ENCODE measurements at regions not wholly inside any gene's neighbourhood (a gene's known extent, or its start where the extent isn't known, plus 50 kb on each side); places are given as distances from the start of the nearest gene placed in this dataset.

GRCh38 chr11:13874597-13874996, 87.9 kb upstream of the SPON1 start:
- no peak for DNase-seq

GRCh38 chr11:13875643-13876042, 86.9 kb upstream of the SPON1 start:
- DNase-seq, result no peak

- no peak for DNase-seq
Measured at GRCh38 chr11:13876423-13876822, 86.1 kb upstream of the SPON1 start.

- DNase-seq, result no peak
Measured at GRCh38 chr11:13878077-13878476, 84.4 kb upstream of the SPON1 start.

- no peak for DNase-seq
Measured at GRCh38 chr11:13880634-13881033, 81.9 kb upstream of the SPON1 start.

- no peak for DNase-seq
Measured at GRCh38 chr11:13881226-13881905, 81.2 kb upstream of the SPON1 start.

- DNase-seq, result no peak
Measured at GRCh38 chr11:13883042-13883441, 79.5 kb upstream of the SPON1 start.

GRCh38 chr11:13883589-13883988, 78.9 kb upstream of the SPON1 start:
- DNase-seq, result no peak

- DNase-seq, result no peak
Measured at GRCh38 chr11:13884158-13884799, 78.2 kb upstream of the SPON1 start.

- no peak for DNase-seq
Measured at GRCh38 chr11:13885083-13885482, 77.4 kb upstream of the SPON1 start.

- no peak for DNase-seq
Measured at GRCh38 chr11:13889552-13890249, 72.8 kb upstream of the SPON1 start.

GRCh38 chr11:13891911-13892310, 70.6 kb upstream of the SPON1 start:
- DNase-seq, result no peak

- DNase-seq, result no peak
Measured at GRCh38 chr11:13896175-13896980, 66.1 kb upstream of the SPON1 start.

- no peak for DNase-seq
Measured at GRCh38 chr11:13896981-13897353, 65.6 kb upstream of the SPON1 start.

GRCh38 chr11:13897646-13898276, 64.8 kb upstream of the SPON1 start:
- no peak for DNase-seq

GRCh38 chr11:13899603-13900002, 62.9 kb upstream of the SPON1 start:
- DNase-seq, result no peak

GRCh38 chr11:13902523-13902922, 60.0 kb upstream of the SPON1 start:
- peak; percentile 77 for DNase-seq

- DNase-seq, result no peak
Measured at GRCh38 chr11:13905137-13905781, 57.3 kb upstream of the SPON1 start.

GRCh38 chr11:13907678-13908077, 54.8 kb upstream of the SPON1 start:
- DNase-seq, result no peak

GRCh38 chr11:13908535-13908934, 54.0 kb upstream of the SPON1 start:
- DNase-seq, result no peak
